K562 (cell line): ENCODE measurements at regions not wholly inside any gene's neighbourhood (a gene's known extent, or its start where the extent isn't known, plus 50 kb on each side); places are given as distances from the start of the nearest gene placed in this dataset.

Experiments
- CHAMP1 ChIP-seq: fragments of 450-650 bp; IDR thresholded peaks from 2 replicates; pipeline ENCODE4 v1.6.1; 2016; ENCODE audit warnings: mild to moderate bottlenecking
- HSF4 ChIP-seq: fragments of 250-450 bp; sonication (Bioruptor Pico); IDR thresholded peaks from 2 replicates; pipeline ENCODE4 v2.1.2; 2022; ENCODE audit warnings: mild to moderate bottlenecking, moderate library complexity, borderline replicate concordance
- NCOR1 ChIP-seq: fragments of 450-650 bp; IDR thresholded peaks from 2 replicates; pipeline ENCODE4 v1.6.1; 2016; ENCODE audit warnings: mild to moderate bottlenecking, moderate library complexity
- ZBTB43 ChIP-seq: sonication (generic); formaldehyde crosslinking; IDR thresholded peaks from 2 replicates; pipeline ENCODE4 v1.8.0; 2023; ENCODE audit warnings: mild to moderate bottlenecking, missing genetic modification reagents
- TF ChIP-seq, protein P1 (sequence below): fragments of 250-450 bp; sonication (Bioruptor Pico); IDR thresholded peaks from 2 replicates; pipeline ENCODE4 v1.5.0; 2021; ENCODE audit warnings: mild to moderate bottlenecking, borderline replicate concordance

- TF ChIP-seq, protein P1, sequence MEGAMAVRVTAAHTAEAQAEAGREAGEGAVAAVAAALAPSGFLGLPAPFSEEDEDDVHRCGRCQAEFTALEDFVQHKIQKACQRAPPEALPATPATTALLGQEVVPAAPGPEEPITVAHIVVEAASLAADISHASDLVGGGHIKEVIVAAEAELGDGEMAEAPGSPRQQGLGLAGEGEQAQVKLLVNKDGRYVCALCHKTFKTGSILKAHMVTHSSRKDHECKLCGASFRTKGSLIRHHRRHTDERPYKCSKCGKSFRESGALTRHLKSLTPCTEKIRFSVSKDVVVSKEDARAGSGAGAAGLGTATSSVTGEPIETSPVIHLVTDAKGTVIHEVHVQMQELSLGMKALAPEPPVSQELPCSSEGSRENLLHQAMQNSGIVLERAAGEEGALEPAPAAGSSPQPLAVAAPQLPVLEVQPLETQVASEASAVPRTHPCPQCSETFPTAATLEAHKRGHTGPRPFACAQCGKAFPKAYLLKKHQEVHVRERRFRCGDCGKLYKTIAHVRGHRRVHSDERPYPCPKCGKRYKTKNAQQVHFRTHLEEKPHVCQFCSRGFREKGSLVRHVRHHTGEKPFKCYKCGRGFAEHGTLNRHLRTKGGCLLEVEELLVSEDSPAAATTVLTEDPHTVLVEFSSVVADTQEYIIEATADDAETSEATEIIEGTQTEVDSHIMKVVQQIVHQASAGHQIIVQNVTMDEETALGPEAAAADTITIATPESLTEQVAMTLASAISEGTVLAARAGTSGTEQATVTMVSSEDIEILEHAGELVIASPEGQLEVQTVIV (CRISPR knock-in tag) = no peak
- TF ChIP-seq NCOR1 (no peak), CHAMP1 (no peak), HSF4 (no peak), ZBTB43 (CRISPR knock-in tag) (no peak)
Measured at GRCh38 chr12:90404071-90404470, 550.9 kb downstream of the CCER1 start (continued).
